ENCODE measurements at regions not wholly inside any gene's neighbourhood (a gene's known extent, or its start where the extent isn't known, plus 50 kb on each side); places are given as distances from the start of the nearest gene placed in this dataset.

- ChIA-PET CTCF (no interaction called here), POLR2A (ENCODE audit: unreplicated experiment) (interaction anchor here (0.6 kb wide), 1 partner anchor 16 kb away, joined by 5 read pairs; no protein-coding TSS in a partner anchor)
Observed at GRCh38 chr1:219763321-219763720, 150.4 kb upstream of the ZC3H11B start.

More at GRCh38 chr1:219763321-219763720, 150.4 kb upstream of the ZC3H11B start:
- Histone ChIP-seq H2BK15ac (ENCODE audit: low read depth, low read length) (no peak overlapping the region), H2BK120ac (ENCODE audit: low read depth, low read length) (no peak overlapping the region), H3K9ac (ENCODE audit: low read depth, low read length) (no peak overlapping the region), H2AK5ac (ENCODE audit: low read depth, low read length) (no peak overlapping the region), H3K23ac (ENCODE audit: low read depth, low read length) (no peak overlapping the region), H4K5ac (ENCODE audit: low read depth, low read length) (no peak overlapping the region), H3K4ac (ENCODE audit: low read depth, low read length) (no peak overlapping the region), H4K20me1 (ENCODE audit: insufficient read depth, low read length) (no peaks in the 10 kb centered on the region), H3K79me1 (ENCODE audit: low read depth in 1 of 2, low read length in 2 of 2) (no peaks in the 10 kb centered on the region), H3K9me3 (ENCODE audit: control insufficient read depth, insufficient read depth, low read length) (no peaks in the 10 kb centered on the region), H3K27ac (ENCODE audit: insufficient read depth, low read length) (no peak overlapping the region), H2AFZ (replicated peaks; ENCODE audit: low read length, poor library complexity) (no peak overlapping the region), H3K4me1 (ENCODE audit: control insufficient read depth, insufficient read depth, low read length) (no peaks in the 10 kb centered on the region), H2BK5ac (ENCODE audit: low read depth, low read length, poor library complexity, severe bottlenecking) (no peak overlapping the region), H4K8ac (ENCODE audit: low read depth in 2 of 2, low read length in 2 of 2) (no peak overlapping the region), H3K14ac (replicated peaks; ENCODE audit: low read depth, low read length) (no peak overlapping the region), H3K9me1 (ENCODE audit: insufficient read depth, low read length) (no peaks in the 10 kb centered on the region), H3K4me3 (ENCODE audit: insufficient read depth, low read depth, low read length) (no peak overlapping the region), H3K56ac (ENCODE audit: extremely low read depth, insufficient read depth, low read length) (no peak overlapping the region), H4K91ac (ENCODE audit: insufficient read depth, low read depth, low read length) (no peak overlapping the region), H3K18ac (ENCODE audit: low read depth, low read length) (no peak overlapping the region), H3K36me3 (ENCODE audit: control insufficient read depth, insufficient read depth, low read length) (no peaks in the 10 kb centered on the region), H2BK20ac (ENCODE audit: low read depth, low read length) (no peak overlapping the region), H3K27me3 (ENCODE audit: control insufficient read depth, insufficient read depth, low read length) (no peaks in the 10 kb centered on the region; the same call in 1 of the 2 replicates), H2AK9ac (replicated peaks; ENCODE audit: low read depth, low read length, poor library complexity) (no peak overlapping the region), H3K4me2 (ENCODE audit: low read depth, low read length) (no peak overlapping the region)
- dilution Hi-C loops (cut with HindIII; ENCODE audit: low sequenced_read_pairs, unreplicated experiment) (no loop called here), in situ Hi-C loops (cut with MboI; ENCODE audit: low sequenced_read_pairs) (no loop called here), intact Hi-C loops (cut with micrococcal nuclease) (no loop called here)
- no TSS peak for BruUV-seq (replicated peaks)
- TF ChIP-seq CTCF (conservative IDR thresholded peaks at IDR 0.05; ENCODE audit: low read depth, low read length) (no peak), MAZ (IDR thresholded peaks at IDR 0.05; ENCODE audit: borderline replicate concordance, low read depth, low read length) (no peak), FOS (IDR thresholded peaks at IDR 0.05; ENCODE audit: low read depth, low read length) (no peak), CHD1 (IDR thresholded peaks at IDR 0.05; ENCODE audit: low read depth, low read length) (no peak), CEBPB (IDR thresholded peaks at IDR 0.05; ENCODE audit: low read depth, low read length) (no peak), RCOR1 (IDR thresholded peaks at IDR 0.05; ENCODE audit: insufficient replicate concordance, low read length) (no peak), NFE2L2 (IDR thresholded peaks at IDR 0.05; ENCODE audit: low read depth, low read length) (no peak), BHLHE40 (IDR thresholded peaks at IDR 0.05; ENCODE audit: low read depth, low read length) (no peak), SMC3 (IDR thresholded peaks at IDR 0.05; ENCODE audit: low read depth, low read length) (no peak), POLR2A (IDR thresholded peaks at IDR 0.05; ENCODE audit: low read depth, low read length) (no peak), ELK1 (IDR thresholded peaks at IDR 0.05; ENCODE audit: borderline replicate concordance, low read depth, low read length) (no peak), MAFK (IDR thresholded peaks at IDR 0.05; ENCODE audit: low read depth, low read length) (no peak), RFX5 (IDR thresholded peaks at IDR 0.05; ENCODE audit: low read depth, low read length) (no peak), MXI1 (IDR thresholded peaks at IDR 0.05; ENCODE audit: borderline replicate concordance, low read depth, low read length) (no peak)
- TF ChIP-seq, protein P1, sequence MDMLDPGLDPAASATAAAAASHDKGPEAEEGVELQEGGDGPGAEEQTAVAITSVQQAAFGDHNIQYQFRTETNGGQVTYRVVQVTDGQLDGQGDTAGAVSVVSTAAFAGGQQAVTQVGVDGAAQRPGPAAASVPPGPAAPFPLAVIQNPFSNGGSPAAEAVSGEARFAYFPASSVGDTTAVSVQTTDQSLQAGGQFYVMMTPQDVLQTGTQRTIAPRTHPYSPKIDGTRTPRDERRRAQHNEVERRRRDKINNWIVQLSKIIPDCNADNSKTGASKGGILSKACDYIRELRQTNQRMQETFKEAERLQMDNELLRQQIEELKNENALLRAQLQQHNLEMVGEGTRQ (IDR thresholded peaks at IDR 0.05; ENCODE audit: low read depth, low read length), result no peak
- ATAC-seq (ENCODE audit: low read depth) (no peak), DNase-seq (no peak)
- no CpG with 5 or more reads among the region's 2 CpGs for WGBS, 2 experiments (ENCODE audit: extremely low coverage in 2 of 2, insufficient read length in 1 of 2)
